ENCODE measurements at regions not wholly inside any gene's neighbourhood (a gene's known extent, or its start where the extent isn't known, plus 50 kb on each side); places are given as distances from the start of the nearest gene placed in this dataset.

- no peak for DNase-seq
Measured at GRCh38 chr3:189118896-189119295, 52.9 kb upstream of the TPRG1 start.

- DNase-seq = no peak
Measured at GRCh38 chr3:189119950-189120349, 51.8 kb upstream of the TPRG1 start.

GRCh38 chr3:189121092-189121491 is 50.7 kb upstream of the TPRG1 start:
- DNase-seq = no peak
